IMR-90 (cell line): ENCODE measurements at regions not wholly inside any gene's neighbourhood (a gene's known extent, or its start where the extent isn't known, plus 50 kb on each side); places are given as distances from the start of the nearest gene placed in this dataset.

ENCODE experiments used
- ATAC-seq: fragments of 200-7000 bp; cut with Tn5 transposase; 2 replicates; pipeline ENCODE4 v1.9.1; 2020; ENCODE audit warnings: low read depth, mild to moderate bottlenecking, moderate library complexity
- BruUV-seq: library from RNA; stranded (reverse); fragments of 400-500 nt; replicated peaks from 2 replicates; lab custom pipeline; 2021; lab: Mats Ljungman, UMichigan
- CTCF ChIA-PET: fragments of 300-600 bp; formaldehyde crosslinking; extraction: SDS; loops from one replicate; lab custom pipeline; 2021; ENCODE audit warnings: antibody characterized with exemption; lab: Yijun Ruan, JAX
- POLR2A ChIA-PET: fragments of 300-600 bp; sonication (Branson Sonifier 250); formaldehyde crosslinking; loops from one replicate; lab custom pipeline; 2022; ENCODE audit warnings: antibody characterized with exemption; ENCODE audit not compliant: unreplicated experiment; lab: Charles Lee
- DNase-seq: peaks from one replicate; pipeline ENCODE4 v3.0.0; 2013
- H2AFZ ChIP-seq: replicated peaks from 2 replicates; pipeline ENCODE3; 2013; ENCODE audit warnings: low read length, mild to moderate bottlenecking; ENCODE audit not compliant: poor library complexity
- H2AK5ac ChIP-seq: 2 replicates; pipeline ENCODE4 v1.6.1; 2013; ENCODE audit warnings: low read depth, low read length, inconsistent platforms
- H2AK9ac ChIP-seq: replicated peaks from 2 replicates; pipeline ENCODE3; 2013; ENCODE audit warnings: mild to moderate bottlenecking, low read depth, low read length, moderate library complexity; ENCODE audit not compliant: poor library complexity
- H2BK120ac ChIP-seq: 2 replicates; pipeline ENCODE4 v1.6.1; 2013; ENCODE audit warnings: low read depth, low read length, inconsistent platforms
- H2BK15ac ChIP-seq: 3 replicates; pipeline ENCODE4 v1.6.1; 2013; ENCODE audit warnings: low read depth, low read length, inconsistent platforms
- H2BK20ac ChIP-seq: 2 replicates; pipeline ENCODE4 v1.6.1; 2013; ENCODE audit warnings: low read depth, mild to moderate bottlenecking, inconsistent platforms, low read length, moderate library complexity
- H2BK5ac ChIP-seq: 2 replicates; pipeline ENCODE4 v1.6.1; 2013; ENCODE audit warnings: mild to moderate bottlenecking, low read depth, low read length, inconsistent platforms; ENCODE audit not compliant: poor library complexity, severe bottlenecking
- H3K14ac ChIP-seq: replicated peaks from 2 replicates; pipeline ENCODE4 v1.6.1; 2013; ENCODE audit warnings: low read depth, low read length, inconsistent platforms
- H3K18ac ChIP-seq: 2 replicates; pipeline ENCODE4 v1.6.1; 2013; ENCODE audit warnings: low read depth, low read length, control low read depth
- H3K23ac ChIP-seq: 2 replicates; pipeline ENCODE4 v1.6.1; 2013; ENCODE audit warnings: low read depth, low read length, inconsistent platforms
- H3K27ac ChIP-seq: 2 replicates; pipeline ENCODE4 v1.5.1; 2013; ENCODE audit warnings: mild to moderate bottlenecking, control low read depth, low read length; ENCODE audit not compliant: insufficient read depth
- H3K27me3 ChIP-seq: 2 replicates; pipeline ENCODE4 v1.6.1; 2013; ENCODE audit warnings: low read length; ENCODE audit not compliant: control insufficient read depth, insufficient read depth
- H3K36me3 ChIP-seq: 2 replicates; pipeline ENCODE4 v1.6.1; 2013; ENCODE audit warnings: low read length, mixed read lengths; ENCODE audit not compliant: control insufficient read depth, insufficient read depth
- H3K4ac ChIP-seq: 2 replicates; pipeline ENCODE4 v1.6.1; 2013; ENCODE audit warnings: low read depth, low read length, inconsistent platforms
- H3K4me1 ChIP-seq: 2 replicates; pipeline ENCODE4 v1.6.1; 2013; ENCODE audit warnings: low read length, mixed read lengths; ENCODE audit not compliant: control insufficient read depth, insufficient read depth
- H3K4me2 ChIP-seq: 2 replicates; pipeline ENCODE4 v1.6.1; 2013; ENCODE audit warnings: low read depth, mild to moderate bottlenecking, control low read depth, low read length, moderate library complexity
- H3K4me3 ChIP-seq: 2 replicates; pipeline ENCODE4 v1.5.1; 2013; ENCODE audit warnings: low read depth, mild to moderate bottlenecking, control low read depth, low read length, moderate library complexity; ENCODE audit not compliant: insufficient read depth
- H3K56ac ChIP-seq: 2 replicates; pipeline ENCODE4 v1.6.1; 2013; ENCODE audit warnings: low read length, inconsistent platforms; ENCODE audit not compliant: insufficient read depth; ENCODE audit errors: extremely low read depth
- H3K79me1 ChIP-seq, 2 experiments: 2 replicates each; pipeline ENCODE4 v1.6.1; 2013; ENCODE audit warnings: low read length in 2 of 2, inconsistent platforms in 1 of 2, low read depth in 1 of 2
- H3K9ac ChIP-seq: 2 replicates; pipeline ENCODE4 v1.6.1; 2013; ENCODE audit warnings: low read depth, low read length, control low read depth
- H3K9me1 ChIP-seq: 2 replicates; pipeline ENCODE4 v1.6.1; 2013; ENCODE audit warnings: low read length, inconsistent platforms; ENCODE audit not compliant: insufficient read depth
- H3K9me3 ChIP-seq: 2 replicates; pipeline ENCODE4 v1.6.1; 2013; ENCODE audit warnings: low read length; ENCODE audit not compliant: control insufficient read depth, insufficient read depth
- H4K20me1 ChIP-seq: 2 replicates; pipeline ENCODE4 v1.6.1; 2013; ENCODE audit warnings: low read length, inconsistent platforms; ENCODE audit not compliant: insufficient read depth
- H4K5ac ChIP-seq: 2 replicates; pipeline ENCODE4 v1.6.1; 2013; ENCODE audit warnings: mild to moderate bottlenecking, low read depth, low read length, control low read depth
- H4K8ac ChIP-seq, 2 experiments: 2 replicates each; pipeline ENCODE4 v1.6.1; 2013; ENCODE audit warnings: low read depth in 2 of 2, low read length in 2 of 2, control low read depth in 1 of 2, inconsistent platforms in 1 of 2
- H4K91ac ChIP-seq: 2 replicates; pipeline ENCODE4 v1.6.1; 2013; ENCODE audit warnings: low read depth, low read length, inconsistent platforms; ENCODE audit not compliant: insufficient read depth
- BHLHE40 ChIP-seq: fragments of 150-350 bp; IDR thresholded peaks from 2 replicates; pipeline ENCODE4 v1.6.1; 2016; ENCODE audit warnings: mild to moderate bottlenecking, low read depth, low read length
- CEBPB ChIP-seq: IDR thresholded peaks from 2 replicates; pipeline ENCODE4 v1.6.1; 2012; ENCODE audit warnings: low read depth, low read length, improper control_type of control experiment
- CHD1 ChIP-seq: IDR thresholded peaks from 2 replicates; pipeline ENCODE4 v1.6.1; 2012; ENCODE audit warnings: low read depth, low read length, improper control_type of control experiment
- CTCF ChIP-seq: conservative IDR thresholded peaks from 2 replicates; pipeline ENCODE4 v1.5.1; 2012; ENCODE audit warnings: mild to moderate bottlenecking, low read depth, low read length, improper control_type of control experiment
- ELK1 ChIP-seq: fragments of 150-350 bp; IDR thresholded peaks from 2 replicates; pipeline ENCODE4 v1.6.1; 2016; ENCODE audit warnings: low read depth, mild to moderate bottlenecking, low read length, moderate library complexity, borderline replicate concordance
- FOS ChIP-seq: fragments of 150-350 bp; IDR thresholded peaks from 2 replicates; pipeline ENCODE4 v1.6.1; 2016; ENCODE audit warnings: low read depth, low read length
- MAFK ChIP-seq: IDR thresholded peaks from 2 replicates; pipeline ENCODE4 v1.6.1; 2012; ENCODE audit warnings: low read depth, low read length, improper control_type of control experiment
- MAZ ChIP-seq: IDR thresholded peaks from 2 replicates; pipeline ENCODE4 v1.6.1; 2012; ENCODE audit warnings: low read depth, mild to moderate bottlenecking, low read length, improper control_type of control experiment, moderate library complexity, borderline replicate concordance
- MXI1 ChIP-seq: IDR thresholded peaks from 2 replicates; pipeline ENCODE4 v1.6.1; 2012; ENCODE audit warnings: low read depth, mild to moderate bottlenecking, low read length, moderate library complexity, borderline replicate concordance
- NFE2L2 ChIP-seq: fragments of 150-350 bp; IDR thresholded peaks from 2 replicates; pipeline ENCODE4 v1.6.1; 2016; ENCODE audit warnings: low read depth, mild to moderate bottlenecking, low read length
- POLR2A ChIP-seq: IDR thresholded peaks from 2 replicates; pipeline ENCODE4 v1.6.1; 2012; ENCODE audit warnings: mild to moderate bottlenecking, low read depth, low read length
- RAD21 ChIP-seq: IDR thresholded peaks from 2 replicates; pipeline ENCODE4 v1.6.1; 2012; ENCODE audit warnings: low read length, improper control_type of control experiment
- RCOR1 ChIP-seq: IDR thresholded peaks from 2 replicates; pipeline ENCODE4 v1.6.1; 2012; ENCODE audit warnings: mild to moderate bottlenecking, low read length, improper control_type of control experiment; ENCODE audit not compliant: insufficient replicate concordance
- RFX5 ChIP-seq: IDR thresholded peaks from 2 replicates; pipeline ENCODE4 v1.8.0; 2012; ENCODE audit warnings: low read depth, mild to moderate bottlenecking, low read length, moderate library complexity
- SMC3 ChIP-seq: fragments of 150-350 bp; IDR thresholded peaks from 2 replicates; pipeline ENCODE4 v1.6.1; 2016; ENCODE audit warnings: low read depth, mild to moderate bottlenecking, antibody characterized with exemption, low read length, moderate library complexity
- USF2 ChIP-seq: fragments of 150-350 bp; IDR thresholded peaks from 2 replicates; pipeline ENCODE4 v1.6.1; 2017; ENCODE audit warnings: mild to moderate bottlenecking, antibody characterized with exemption, low read length, low read depth
- WGBS, 2 experiments: methylation state at CpG; one replicate each; pipeline versions ENCODE4 v1.1.5 to v1.1.7; 2013; ENCODE audit warnings: missing lambda C conversion rate in 2 of 2; ENCODE audit not compliant: insufficient read length in 1 of 2; ENCODE audit errors: extremely low coverage in 2 of 2; 5-methylcytosine and 5-hydroxymethylcytosine counted together
- dilution Hi-C: fragments of 300-500 bp; cut with HindIII; formaldehyde crosslinking; loops from one replicate; pipeline ENCODE4 v1.14.3; 2018; ENCODE audit warnings: low sequenced_read_pairs; ENCODE audit not compliant: unreplicated experiment
- in situ Hi-C: fragments of 300-500 bp; cut with MboI; formaldehyde crosslinking; loops from 3 replicates; pipeline ENCODE4 v1.14.3; 2019; ENCODE audit warnings: low sequenced_read_pairs, inconsistent platforms, mixed read lengths
- intact Hi-C: fragments of 100-400 bp; cut with micrococcal nuclease; formaldehyde crosslinking; loops from 2 replicates; pipeline ENCODE4 v1.10.0; 2022

- no peak overlapping the region for H2BK5ac ChIP-seq
- WGBS, 2 experiments = no CpG with 5 or more reads among the region's 11 CpGs
- H4K20me1 ChIP-seq = no peaks in the 10 kb centered on the region
- no peaks in the 10 kb centered on the region for H3K4me1 ChIP-seq
- no peak overlapping the region for H4K8ac ChIP-seq
- no peaks in the 10 kb centered on the region for H3K9me3 ChIP-seq
- H3K4me3 ChIP-seq = no peak overlapping the region
- H3K9me1 ChIP-seq = no peaks in the 10 kb centered on the region
- H3K27me3 ChIP-seq = peaks cover 20% of the 10 kb centered on the region
- no peaks in the 10 kb centered on the region for H3K36me3 ChIP-seq
- H3K4ac ChIP-seq = no peak overlapping the region
- no peak for ATAC-seq
- H2AK5ac ChIP-seq = no peak overlapping the region
- H2BK20ac ChIP-seq = no peak overlapping the region
- no peak overlapping the region for H3K18ac ChIP-seq
- ChIA-PET CTCF (interaction anchor here (0.6 kb wide), 1 partner anchor 69 kb away, joined by 7 read pairs; no protein-coding TSS in a partner anchor), POLR2A (no interaction called here)
- no peaks in the 10 kb centered on the region for H3K79me1 ChIP-seq
- no peak overlapping the region for H2AK9ac ChIP-seq
- H2BK120ac ChIP-seq = no peak overlapping the region
- dilution Hi-C loops (no loop called here), in situ Hi-C loops (no loop called here), intact Hi-C loops (no loop called here)
- no peak overlapping the region for H3K9ac ChIP-seq
- TF ChIP-seq MAFK = no peak
- no peak for TF ChIP-seq FOS
- no peak for TF ChIP-seq NFE2L2
- no peak for TF ChIP-seq CHD1
- TF ChIP-seq POLR2A = no peak
- no peak for TF ChIP-seq USF2
- TF ChIP-seq MAZ = no peak
- TF ChIP-seq MXI1 = no peak
- TF ChIP-seq RFX5 = no peak
- no peak for TF ChIP-seq CEBPB
- no peak for TF ChIP-seq RAD21
- TF ChIP-seq ELK1 = no peak
- TF ChIP-seq SMC3 = no peak
- TF ChIP-seq BHLHE40 = no peak
- no peak for TF ChIP-seq CTCF
- no peak for TF ChIP-seq RCOR1
- no peak overlapping the region for H4K91ac ChIP-seq
- no peak overlapping the region for H2AFZ ChIP-seq
- no peak overlapping the region for H3K56ac ChIP-seq
- no peak overlapping the region for H3K23ac ChIP-seq
- H3K14ac ChIP-seq = no peak overlapping the region
- no TSS peak for BruUV-seq
- H3K27ac ChIP-seq = no peak overlapping the region
- no peak overlapping the region for H4K5ac ChIP-seq
- H3K4me2 ChIP-seq = no peak overlapping the region
- no peak for DNase-seq
- H2BK15ac ChIP-seq = no peak overlapping the region
Measured at GRCh38 chr2:235405612-235406361, 88.1 kb upstream of the AGAP1 start.
